SK-N-SH (cell line): ENCODE measurements at regions not wholly inside any gene's neighbourhood (a gene's known extent, or its start where the extent isn't known, plus 50 kb on each side); places are given as distances from the start of the nearest gene placed in this dataset.

ENCODE experiments used
- CHD2 ChIP-seq: fragments of 150-350 bp; IDR thresholded peaks from 2 replicates; pipeline ENCODE4 v1.6.1; 2018; ENCODE audit warnings: low read length; ENCODE audit not compliant: partially characterized antibody
- EP300 ChIP-seq, 2 experiments: IDR thresholded peaks; 2 replicates each; pipeline versions ENCODE4 v1.4.0 to v1.6.1; 2012; ENCODE audit warnings: borderline replicate concordance in 1 of 2, low read depth in 1 of 2, low read length in 1 of 2
- EZH2phosphoT487 ChIP-seq: fragments of 200-600 bp; sonication (generic); IDR thresholded peaks from 2 replicates; pipeline ENCODE4 v1.6.1; 2017; ENCODE audit warnings: low read depth, mixed run types, mild to moderate bottlenecking, antibody characterized with exemption, moderate library complexity, borderline replicate concordance
- JUND ChIP-seq: IDR thresholded peaks from 2 replicates; pipeline ENCODE4 v1.4.0; 2012
- MXI1 ChIP-seq: IDR thresholded peaks from 2 replicates; pipeline ENCODE4 v1.6.1; 2012; ENCODE audit warnings: mild to moderate bottlenecking, low read depth, low read length, improper control_type of control experiment
- POLR2AphosphoS5 ChIP-seq: IDR thresholded peaks from 2 replicates; pipeline ENCODE4 v1.6.1; 2012; ENCODE audit warnings: low read depth, low read length
- RAD21 ChIP-seq: IDR thresholded peaks from 2 replicates; pipeline ENCODE4 v1.6.1; 2012; ENCODE audit warnings: mild to moderate bottlenecking, low read length
- RCOR1 ChIP-seq: fragments of 150-350 bp; IDR thresholded peaks from 2 replicates; pipeline ENCODE4 v1.6.1; 2017; ENCODE audit warnings: antibody characterized with exemption, low read length
- RFX5 ChIP-seq: IDR thresholded peaks from 2 replicates; pipeline ENCODE4 v1.6.1; 2012; ENCODE audit warnings: mild to moderate bottlenecking, improper control_type of control experiment, low read length
- SIN3A ChIP-seq: IDR thresholded peaks from 2 replicates; pipeline ENCODE4 v1.6.1; 2012; ENCODE audit warnings: low read depth, mild to moderate bottlenecking, low read length, moderate library complexity, borderline replicate concordance
- TAF1 ChIP-seq: IDR thresholded peaks from 2 replicates; pipeline ENCODE4 v1.6.1; 2012; ENCODE audit warnings: low read depth, mild to moderate bottlenecking, low read length, moderate library complexity, borderline replicate concordance
- YY1 ChIP-seq: IDR thresholded peaks from 2 replicates; pipeline ENCODE4 v1.4.0; 2012; ENCODE audit warnings: low read depth, mild to moderate bottlenecking
- TF ChIP-seq, protein P1 (sequence below): fragments of 150-350 bp; IDR thresholded peaks from 2 replicates; pipeline ENCODE4 v1.6.1; 2017; ENCODE audit warnings: antibody characterized with exemption, low read length, low read depth, borderline replicate concordance
- TF ChIP-seq, protein P2 (sequence below): fragments of 200-600 bp; sonication (generic); IDR thresholded peaks from 2 replicates; pipeline ENCODE4 v1.6.1; 2017; ENCODE audit warnings: antibody characterized with exemption, mild to moderate bottlenecking, moderate library complexity

DNA sequence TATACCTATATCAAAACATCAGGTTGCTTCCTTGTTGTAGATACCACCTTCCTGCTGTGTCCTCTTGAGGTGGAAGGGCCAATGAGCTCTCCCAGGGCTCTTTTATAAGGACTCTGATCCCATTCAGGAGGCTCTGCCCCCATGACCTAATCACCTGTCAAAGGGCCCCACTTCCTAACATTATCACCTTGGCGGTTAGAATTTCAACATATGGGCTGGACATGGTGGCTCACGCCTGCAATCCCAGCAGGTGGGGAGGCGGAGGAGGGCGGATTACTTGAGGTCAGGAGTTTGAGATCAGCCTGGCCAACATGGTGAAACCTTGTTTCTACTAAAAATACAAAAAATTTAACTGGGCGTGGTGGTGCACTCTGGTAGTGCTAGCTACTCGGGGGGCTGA lies 86.4 kb downstream of the HAPSTR1 start:
- TF ChIP-seq, protein P1, sequence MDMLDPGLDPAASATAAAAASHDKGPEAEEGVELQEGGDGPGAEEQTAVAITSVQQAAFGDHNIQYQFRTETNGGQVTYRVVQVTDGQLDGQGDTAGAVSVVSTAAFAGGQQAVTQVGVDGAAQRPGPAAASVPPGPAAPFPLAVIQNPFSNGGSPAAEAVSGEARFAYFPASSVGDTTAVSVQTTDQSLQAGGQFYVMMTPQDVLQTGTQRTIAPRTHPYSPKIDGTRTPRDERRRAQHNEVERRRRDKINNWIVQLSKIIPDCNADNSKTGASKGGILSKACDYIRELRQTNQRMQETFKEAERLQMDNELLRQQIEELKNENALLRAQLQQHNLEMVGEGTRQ = no peak
- TF ChIP-seq RFX5 (no peak), JUND (no peak), EZH2phosphoT487 (no peak), CHD2 (no peak), TAF1 (no peak), YY1 (no peak), RAD21 (no peak), EP300 (IDR thresholded peaks at IDR 0.05; ENCODE audit: borderline replicate concordance in 1 of 2, low read depth in 1 of 2, low read length in 1 of 2) (no peak), POLR2AphosphoS5 (no peak), MXI1 (no peak), RCOR1 (no peak), SIN3A (no peak)
- TF ChIP-seq, protein P2, sequence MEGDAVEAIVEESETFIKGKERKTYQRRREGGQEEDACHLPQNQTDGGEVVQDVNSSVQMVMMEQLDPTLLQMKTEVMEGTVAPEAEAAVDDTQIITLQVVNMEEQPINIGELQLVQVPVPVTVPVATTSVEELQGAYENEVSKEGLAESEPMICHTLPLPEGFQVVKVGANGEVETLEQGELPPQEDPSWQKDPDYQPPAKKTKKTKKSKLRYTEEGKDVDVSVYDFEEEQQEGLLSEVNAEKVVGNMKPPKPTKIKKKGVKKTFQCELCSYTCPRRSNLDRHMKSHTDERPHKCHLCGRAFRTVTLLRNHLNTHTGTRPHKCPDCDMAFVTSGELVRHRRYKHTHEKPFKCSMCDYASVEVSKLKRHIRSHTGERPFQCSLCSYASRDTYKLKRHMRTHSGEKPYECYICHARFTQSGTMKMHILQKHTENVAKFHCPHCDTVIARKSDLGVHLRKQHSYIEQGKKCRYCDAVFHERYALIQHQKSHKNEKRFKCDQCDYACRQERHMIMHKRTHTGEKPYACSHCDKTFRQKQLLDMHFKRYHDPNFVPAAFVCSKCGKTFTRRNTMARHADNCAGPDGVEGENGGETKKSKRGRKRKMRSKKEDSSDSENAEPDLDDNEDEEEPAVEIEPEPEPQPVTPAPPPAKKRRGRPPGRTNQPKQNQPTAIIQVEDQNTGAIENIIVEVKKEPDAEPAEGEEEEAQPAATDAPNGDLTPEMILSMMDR = no peak
